ENCODE measurements at regions not wholly inside any gene's neighbourhood (a gene's known extent, or its start where the extent isn't known, plus 50 kb on each side); places are given as distances from the start of the nearest gene placed in this dataset.

DNA sequence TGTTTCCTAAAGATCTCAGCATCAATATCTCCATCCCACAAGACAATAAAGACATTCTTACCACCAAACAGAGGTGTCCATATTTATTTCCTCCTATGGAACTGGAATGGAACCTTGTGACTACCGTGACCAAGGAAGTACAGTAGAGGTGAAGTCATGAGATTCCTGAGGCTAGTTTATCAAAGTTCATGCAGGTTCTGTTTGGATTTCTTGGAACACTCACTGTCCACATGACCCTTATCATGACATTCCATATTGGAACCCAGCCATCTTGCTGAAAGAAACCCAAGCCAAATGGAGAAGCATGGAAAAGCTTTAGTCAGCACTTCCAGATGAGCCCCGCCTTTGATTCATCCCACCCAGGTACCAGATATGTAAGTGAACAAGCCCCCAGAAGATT is 516.0 kb upstream of the POU3F3 start:
- no peak overlapping the region for H3K4me3 ChIP-seq (ENCODE audit: insufficient read depth, low read length)
- no peak for TF ChIP-seq CTCF (IDR thresholded peaks at IDR 0.05; ENCODE audit: extremely low read depth, low read depth, low read length)
- no peaks in the 10 kb centered on the region for H4K20me1 ChIP-seq (ENCODE audit: insufficient read depth, low read length)
- no peak overlapping the region for H3K27ac ChIP-seq (ENCODE audit: low read depth, low read length)
- H3K27me3 ChIP-seq (ENCODE audit: insufficient read depth, low read length) = no peaks in the 10 kb centered on the region
- H3K36me3 ChIP-seq (ENCODE audit: insufficient read depth, low read length) = no peaks in the 10 kb centered on the region
- H3K79me2 ChIP-seq (ENCODE audit: insufficient read depth, low read length) = no peaks in the 10 kb centered on the region
- no peak for DNase-seq (ENCODE audit: insufficient read length, low spot score, missing footprints)
- H2AFZ ChIP-seq (ENCODE audit: low read length) = no peak overlapping the region
- no peaks in the 10 kb centered on the region for H3K9me3 ChIP-seq (ENCODE audit: low read depth, low read length)
- no peaks in the 10 kb centered on the region for H3K4me1 ChIP-seq (ENCODE audit: insufficient read depth, low read length)
- no peak overlapping the region for H3K4me2 ChIP-seq (ENCODE audit: insufficient read depth, low read length)

DNA sequence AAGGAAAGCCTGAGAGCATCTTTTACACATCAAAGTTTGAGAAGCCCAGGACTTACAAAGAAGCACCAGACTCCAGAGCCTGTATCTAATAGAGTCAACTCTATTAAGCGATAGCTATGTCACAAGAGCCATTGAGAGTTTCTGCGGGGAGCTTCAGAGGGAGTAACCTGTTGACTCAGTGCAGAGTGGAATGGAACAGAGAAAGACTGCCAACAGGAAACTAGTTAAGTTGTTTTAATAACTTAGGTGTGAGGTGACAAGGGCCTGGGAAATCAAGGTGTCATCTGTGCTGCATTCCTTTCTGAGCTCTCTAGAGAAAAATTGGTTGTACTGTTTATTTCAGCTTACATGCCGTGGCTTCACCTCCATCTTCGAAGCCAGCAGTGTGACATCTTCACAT is 513.8 kb upstream of the POU3F3 start:
- Histone ChIP-seq H2AFZ (ENCODE audit: low read length) (no peak overlapping the region), H3K27me3 (ENCODE audit: insufficient read depth, low read length) (no peaks in the 10 kb centered on the region), H3K9me3 (ENCODE audit: low read depth, low read length) (no peaks in the 10 kb centered on the region), H3K36me3 (ENCODE audit: insufficient read depth, low read length) (no peaks in the 10 kb centered on the region), H3K4me3 (ENCODE audit: insufficient read depth, low read length) (no peak overlapping the region), H4K20me1 (ENCODE audit: insufficient read depth, low read length) (no peaks in the 10 kb centered on the region), H3K79me2 (ENCODE audit: insufficient read depth, low read length) (no peaks in the 10 kb centered on the region), H3K4me1 (ENCODE audit: insufficient read depth, low read length) (no peaks in the 10 kb centered on the region), H3K27ac (ENCODE audit: low read depth, low read length) (no peak overlapping the region), H3K4me2 (ENCODE audit: insufficient read depth, low read length) (no peak overlapping the region)
- TF ChIP-seq CTCF (IDR thresholded peaks at IDR 0.05; ENCODE audit: extremely low read depth, low read depth, low read length) = no peak
- no peak for DNase-seq (ENCODE audit: insufficient read length, low spot score, missing footprints)

DNA sequence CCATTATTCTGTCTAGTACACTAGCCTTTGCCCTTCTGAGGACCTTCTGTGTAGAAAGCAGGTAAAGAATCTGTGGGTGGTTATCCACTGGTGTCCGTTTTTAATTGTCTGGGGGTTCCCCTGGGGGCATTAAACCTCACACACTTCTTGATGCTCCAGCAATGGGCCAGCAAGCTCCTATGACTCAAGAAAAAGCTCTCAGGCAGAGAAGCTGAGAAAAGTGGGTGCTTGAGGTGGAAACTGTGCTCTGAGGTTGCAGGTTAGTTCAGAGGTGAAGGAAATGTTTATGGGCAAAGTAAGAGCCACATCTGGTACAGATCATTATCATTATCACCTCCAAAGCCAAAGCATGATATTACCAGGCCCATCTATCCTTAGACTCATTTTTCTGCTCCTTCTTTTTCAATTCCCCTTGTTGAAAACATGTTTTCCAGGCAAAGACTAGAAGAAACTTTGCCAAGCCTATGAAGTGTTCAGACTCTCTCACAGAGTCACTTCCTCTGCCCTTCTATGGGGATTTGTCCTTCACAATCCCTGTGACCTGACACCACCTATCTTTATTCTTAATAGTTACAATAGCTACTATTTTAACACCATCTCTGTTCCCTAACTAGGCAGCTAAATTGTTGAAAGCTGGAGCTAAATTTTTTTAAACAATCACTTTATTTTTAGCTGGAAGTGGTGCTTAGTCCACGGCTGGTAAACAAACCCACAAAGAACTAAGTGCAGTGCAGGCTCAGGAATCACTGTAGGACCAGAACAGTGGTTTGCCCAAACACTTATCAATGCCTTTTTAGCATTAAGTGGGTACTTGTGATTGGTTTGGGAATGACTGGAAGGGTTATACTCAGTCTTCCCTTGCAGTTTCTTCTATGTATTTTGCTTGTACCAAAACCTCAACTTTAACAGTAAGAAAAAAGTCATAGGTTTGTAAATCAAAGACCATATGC is 512.8 kb upstream of the POU3F3 start:
- H3K4me2 ChIP-seq (ENCODE audit: insufficient read depth, low read length) = no peak overlapping the region
- no peak overlapping the region for H3K4me3 ChIP-seq (ENCODE audit: insufficient read depth, low read length)
- no peaks in the 10 kb centered on the region for H3K27me3 ChIP-seq (ENCODE audit: insufficient read depth, low read length)
- DNase-seq (ENCODE audit: insufficient read length, low spot score, missing footprints) = no peak
- no peaks in the 10 kb centered on the region for H3K9me3 ChIP-seq (ENCODE audit: low read depth, low read length)
- no peaks in the 10 kb centered on the region for H4K20me1 ChIP-seq (ENCODE audit: insufficient read depth, low read length)
- no peak overlapping the region for H3K27ac ChIP-seq (ENCODE audit: low read depth, low read length)
- H3K36me3 ChIP-seq (ENCODE audit: insufficient read depth, low read length) = no peaks in the 10 kb centered on the region
- H2AFZ ChIP-seq (ENCODE audit: low read length) = no peak overlapping the region
- no peaks in the 10 kb centered on the region for H3K4me1 ChIP-seq (ENCODE audit: insufficient read depth, low read length)
- TF ChIP-seq CTCF (IDR thresholded peaks at IDR 0.05; ENCODE audit: extremely low read depth, low read depth, low read length) = no peak
- no peaks in the 10 kb centered on the region for H3K79me2 ChIP-seq (ENCODE audit: insufficient read depth, low read length)

DNA sequence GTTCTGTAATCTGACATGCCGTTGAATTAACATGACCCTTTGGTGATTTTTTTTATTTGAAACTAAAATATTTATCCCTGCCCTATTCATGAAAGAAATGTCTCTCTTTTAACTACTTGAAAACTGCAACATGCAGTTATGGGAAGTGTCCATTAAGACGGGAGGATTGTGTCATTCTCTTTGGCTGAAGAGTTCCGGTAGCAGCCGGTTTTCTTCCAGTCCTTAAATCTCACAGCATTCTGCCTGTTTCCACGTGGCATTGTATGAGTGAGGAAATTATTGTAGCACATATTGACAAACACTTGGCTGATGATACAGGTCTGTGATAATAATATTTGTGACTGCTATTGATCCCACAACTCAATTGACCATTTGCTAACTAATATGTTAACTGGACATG is 509.6 kb upstream of the POU3F3 start:
- H3K4me3 ChIP-seq (ENCODE audit: insufficient read depth, low read length) = no peak overlapping the region
- no peaks in the 10 kb centered on the region for H3K36me3 ChIP-seq (ENCODE audit: insufficient read depth, low read length)
- H2AFZ ChIP-seq (ENCODE audit: low read length) = no peak overlapping the region
- no peak for DNase-seq (ENCODE audit: insufficient read length, low spot score, missing footprints)
- no peaks in the 10 kb centered on the region for H3K4me1 ChIP-seq (ENCODE audit: insufficient read depth, low read length)
- H4K20me1 ChIP-seq (ENCODE audit: insufficient read depth, low read length) = no peaks in the 10 kb centered on the region
- H3K79me2 ChIP-seq (ENCODE audit: insufficient read depth, low read length) = no peaks in the 10 kb centered on the region
- H3K27me3 ChIP-seq (ENCODE audit: insufficient read depth, low read length) = no peaks in the 10 kb centered on the region
- no peak overlapping the region for H3K27ac ChIP-seq (ENCODE audit: low read depth, low read length)
- H3K4me2 ChIP-seq (ENCODE audit: insufficient read depth, low read length) = no peak overlapping the region
- no peaks in the 10 kb centered on the region for H3K9me3 ChIP-seq (ENCODE audit: low read depth, low read length)
- TF ChIP-seq CTCF (IDR thresholded peaks at IDR 0.05; ENCODE audit: extremely low read depth, low read depth, low read length) = no peak
